HuH-7 (cell line): ENCODE measurements at regions not wholly inside any gene's neighbourhood (a gene's known extent, or its start where the extent isn't known, plus 50 kb on each side); places are given as distances from the start of the nearest gene placed in this dataset.
"Not testable (repeated sequence)": the region's sequence is repeated elsewhere in the genome, so short reads cannot be mapped to it uniquely, and the experiment has no call there.

ENCODE experiments used
- DNase-seq: peaks from one replicate; pipeline ENCODE4 v3.0.0; 2011; ENCODE audit warnings: low spot score

DNA sequence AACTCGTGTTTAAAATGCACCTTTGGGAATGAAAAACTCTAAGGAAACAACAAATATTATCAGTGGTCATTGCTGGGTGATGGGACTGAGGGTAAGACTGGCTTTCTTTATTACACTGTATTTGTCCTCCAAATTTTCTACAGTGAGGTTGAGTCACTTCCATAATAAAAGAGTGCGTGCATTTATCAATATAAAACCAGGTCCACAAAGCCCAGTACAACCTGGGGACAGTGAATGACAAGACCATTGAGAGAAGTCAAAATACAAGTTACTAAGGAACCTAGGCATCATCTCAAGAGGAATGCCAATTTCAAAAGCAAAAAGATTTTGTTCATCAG lies 76.4 kb downstream of the MAGED4 start:
- DNase-seq = no peak

DNA sequence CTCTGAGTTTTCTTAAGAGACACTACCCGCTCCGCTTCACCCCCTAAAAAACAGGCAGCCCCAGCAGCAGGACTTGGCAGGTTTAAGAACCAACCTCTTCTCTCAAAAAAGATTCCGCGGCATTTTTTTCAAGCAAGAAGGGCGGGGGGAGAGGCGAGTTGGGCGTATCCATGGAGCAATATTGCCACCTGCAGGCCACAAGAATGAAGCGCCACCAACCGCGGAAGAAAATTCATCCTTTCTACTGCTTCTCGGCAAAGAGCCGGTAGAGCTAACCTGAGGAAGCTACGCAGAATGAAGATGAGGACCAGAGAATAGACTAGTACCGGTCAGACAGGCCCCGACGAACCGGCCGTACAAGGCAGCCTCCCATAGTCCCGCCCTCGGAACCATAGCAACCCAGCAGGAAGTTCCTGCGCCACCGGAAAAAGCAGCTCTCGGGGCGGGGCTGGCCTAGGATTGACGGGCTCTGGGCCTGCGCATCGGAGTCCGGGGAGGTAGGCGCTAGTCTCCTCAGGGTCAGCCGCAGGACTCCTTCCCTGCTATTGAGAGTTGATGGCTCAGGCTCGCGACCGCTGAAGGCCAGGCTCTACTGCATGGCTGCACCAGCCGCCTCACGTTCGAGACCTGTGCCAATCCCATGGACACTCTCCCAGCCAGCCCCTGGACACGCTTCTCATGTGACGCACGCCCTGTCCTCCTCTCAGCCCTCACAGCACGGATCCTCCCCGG lies 76.9 kb downstream of the MAGED4 start:
- peak; percentile 67 for DNase-seq

DNA sequence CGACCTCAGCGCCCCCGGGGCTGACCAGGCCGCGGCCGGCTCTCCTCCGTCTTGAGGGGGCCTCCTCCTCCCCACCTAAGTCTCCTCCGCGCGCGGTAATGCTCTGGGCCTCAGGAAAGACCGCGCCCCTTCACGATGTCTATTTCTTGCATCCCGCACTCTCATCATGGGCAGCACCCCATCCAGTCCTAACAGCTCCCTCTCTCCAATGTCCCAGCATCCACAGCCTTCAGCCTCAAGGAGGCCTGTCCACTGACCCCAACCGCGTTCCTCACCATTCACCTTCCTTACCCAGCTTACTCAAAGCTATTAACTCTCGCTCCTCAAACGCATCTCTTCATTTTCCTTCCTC lies 77.5 kb downstream of the MAGED4 start:
- no peak for DNase-seq

DNA sequence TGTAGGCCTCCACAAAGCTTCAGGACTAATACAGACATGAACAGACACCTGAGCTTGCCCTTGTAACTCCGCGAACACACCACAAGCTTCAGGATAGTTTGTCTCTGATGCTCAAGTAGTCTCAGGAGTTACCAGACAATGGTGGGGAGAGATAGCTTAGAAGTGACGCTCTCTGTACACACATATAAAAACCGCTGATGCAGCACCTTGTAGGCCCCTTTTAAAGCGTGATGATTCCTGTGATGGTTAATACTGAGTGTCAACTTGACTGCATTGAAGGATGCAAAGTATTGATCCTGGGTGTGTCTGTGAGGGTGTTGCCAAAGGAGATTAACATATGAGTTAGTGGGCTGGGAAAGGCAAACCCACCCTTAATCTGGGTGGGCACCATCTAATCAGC lies 78.7 kb downstream of the MAGED4 start:
- DNase-seq = no peak

DNA sequence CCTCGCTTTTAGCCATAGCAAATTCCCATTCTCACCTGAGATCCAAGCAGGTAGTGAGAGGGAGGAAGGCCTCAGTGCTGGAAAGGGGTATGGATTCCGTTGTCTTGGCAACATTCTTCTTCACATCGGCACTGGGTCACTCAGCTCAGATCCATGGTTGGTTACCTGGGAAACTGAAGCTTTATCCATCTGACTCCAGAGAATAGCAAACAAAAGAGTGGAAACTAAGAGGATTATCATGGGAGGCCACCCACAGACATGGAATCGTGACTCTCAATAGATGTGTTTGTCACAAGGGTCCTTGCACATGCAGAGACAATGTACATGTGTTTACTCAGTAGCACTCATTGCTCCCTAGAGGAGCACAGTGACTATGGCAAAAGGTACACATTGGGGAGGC lies 81.0 kb downstream of the MAGED4 start:
- no peak for DNase-seq

DNA sequence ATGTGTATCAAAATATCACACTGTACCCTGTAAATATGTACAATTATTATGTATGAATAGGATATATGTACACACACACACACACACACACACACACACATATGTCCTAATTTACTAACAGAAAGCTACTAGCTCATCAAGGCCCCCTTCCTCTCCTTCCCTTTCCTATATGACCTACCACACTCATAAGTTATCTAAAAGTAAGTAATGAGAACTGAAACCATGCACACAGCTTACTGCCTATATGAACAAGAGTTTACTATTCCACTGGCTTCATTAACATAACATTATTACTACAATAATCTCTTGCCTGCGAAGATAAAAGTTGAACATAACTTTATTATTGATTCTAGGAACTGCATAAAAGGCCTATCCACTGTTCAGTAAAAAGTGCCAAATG lies 83.8 kb downstream of the MAGED4 start:
- not testable (repeated sequence) for DNase-seq

DNA sequence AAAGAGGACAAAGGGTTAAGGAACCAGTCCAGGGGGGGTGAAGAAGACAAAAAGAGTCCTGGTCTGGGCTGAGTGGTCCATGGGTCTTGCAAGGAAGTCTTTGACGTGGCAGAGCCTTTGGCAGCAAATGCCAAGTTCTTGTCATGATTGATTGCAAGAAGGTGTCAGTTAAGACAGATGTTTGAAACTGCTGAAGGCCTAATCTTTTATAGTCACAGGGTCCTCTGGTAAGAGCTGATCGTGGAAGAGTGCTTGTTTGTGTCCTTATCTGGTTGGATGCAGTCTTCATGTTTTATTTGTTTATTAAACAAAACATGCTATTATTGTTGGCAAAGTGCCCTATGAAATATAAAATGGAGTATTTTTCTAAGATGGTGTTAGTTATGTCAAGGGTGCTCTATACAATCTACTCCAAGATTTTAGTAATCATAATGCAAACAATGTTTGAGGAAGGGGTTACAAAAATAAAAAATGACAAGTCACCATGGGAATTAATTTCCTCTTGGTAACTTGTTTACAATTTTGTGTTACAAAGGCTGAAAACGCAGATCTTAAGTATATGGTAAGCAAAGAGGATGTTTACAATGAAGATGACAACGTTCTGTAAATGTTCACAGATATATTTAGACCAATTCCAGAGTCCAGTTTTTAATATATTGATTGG lies 85.9 kb downstream of the MAGED4 start:
- no peak for DNase-seq

DNA sequence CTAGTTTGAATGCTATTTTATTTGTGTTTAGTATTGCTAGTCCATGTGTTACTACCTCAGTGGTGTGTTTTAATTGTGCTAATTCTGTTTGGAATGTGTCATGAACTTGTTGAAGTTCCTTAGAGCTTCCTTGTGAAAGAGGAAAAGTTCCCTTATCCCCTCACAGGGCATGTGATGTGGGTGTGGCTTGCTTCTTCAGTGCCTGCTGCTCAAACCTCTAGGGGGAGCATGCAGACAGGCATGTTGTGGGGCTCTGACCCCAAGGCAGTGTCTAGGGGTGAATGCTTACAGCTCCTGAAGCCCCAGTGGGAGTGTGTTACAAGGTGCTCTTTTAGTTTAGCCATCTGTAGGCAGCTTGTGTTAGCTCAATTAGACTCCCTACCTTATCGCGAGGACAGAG lies 86.5 kb downstream of the MAGED4 start:
- DNase-seq = no peak

DNA sequence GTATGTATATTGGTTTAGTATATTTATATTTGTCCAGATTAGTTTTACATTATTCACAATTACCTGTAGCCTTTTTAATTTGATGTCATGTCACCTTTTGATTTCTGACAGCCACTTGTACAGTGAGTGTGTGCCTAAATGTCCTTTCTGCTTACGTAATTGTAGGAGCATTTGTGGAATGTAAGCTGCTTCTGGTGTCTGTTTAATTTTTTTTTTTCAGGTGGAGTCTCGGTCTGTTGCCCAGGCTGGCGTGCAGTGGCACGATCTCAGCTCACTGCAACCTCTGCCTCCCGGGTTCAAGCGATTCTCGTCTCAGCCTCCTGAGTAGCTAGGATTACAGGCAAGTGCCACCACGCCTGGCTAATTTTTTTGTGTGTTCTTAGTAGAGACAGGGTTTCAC lies 91.2 kb upstream of the XAGE2 start:
- DNase-seq = no peak

DNA sequence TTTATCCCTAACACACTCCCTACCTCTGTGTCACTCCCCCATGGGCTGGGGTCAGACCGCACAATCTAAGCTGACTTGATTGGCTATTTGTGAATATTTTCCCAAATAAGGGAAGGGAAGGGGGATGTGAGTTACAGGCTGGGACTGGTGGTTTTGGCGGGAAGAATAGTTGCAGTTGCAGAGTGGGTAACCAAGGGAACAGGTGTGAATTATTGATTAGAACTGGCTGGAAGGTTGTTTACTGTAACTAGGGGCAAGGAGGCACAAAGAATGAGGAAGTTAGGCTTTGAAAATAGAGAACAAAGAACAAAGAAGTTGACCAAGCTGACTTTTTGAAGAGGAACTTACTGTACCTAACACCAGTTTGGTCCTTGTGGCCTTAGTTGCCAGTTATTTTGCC lies 88.0 kb upstream of the XAGE2 start:
- DNase-seq = no peak

DNA sequence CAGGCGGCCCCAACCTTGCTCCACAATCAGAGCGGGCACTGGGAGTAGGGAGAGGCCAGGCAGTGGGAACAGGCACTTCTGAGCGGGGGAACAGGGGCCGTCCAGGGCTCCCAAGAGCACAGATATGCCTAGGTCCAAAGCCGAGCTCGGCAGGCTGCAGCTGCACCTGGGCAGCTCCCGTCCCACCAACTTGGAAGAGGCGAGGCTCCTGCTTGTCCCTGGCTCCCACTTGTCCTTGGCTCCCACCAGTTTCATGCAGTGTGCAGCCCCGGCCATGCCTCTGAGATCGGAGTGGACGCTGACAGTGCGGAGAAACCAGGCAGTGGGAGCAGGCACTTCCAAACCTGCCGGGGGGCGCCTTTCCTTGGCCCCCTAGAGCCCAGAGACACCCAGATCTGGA lies 84.0 kb upstream of the XAGE2 start:
- DNase-seq = no peak

DNA sequence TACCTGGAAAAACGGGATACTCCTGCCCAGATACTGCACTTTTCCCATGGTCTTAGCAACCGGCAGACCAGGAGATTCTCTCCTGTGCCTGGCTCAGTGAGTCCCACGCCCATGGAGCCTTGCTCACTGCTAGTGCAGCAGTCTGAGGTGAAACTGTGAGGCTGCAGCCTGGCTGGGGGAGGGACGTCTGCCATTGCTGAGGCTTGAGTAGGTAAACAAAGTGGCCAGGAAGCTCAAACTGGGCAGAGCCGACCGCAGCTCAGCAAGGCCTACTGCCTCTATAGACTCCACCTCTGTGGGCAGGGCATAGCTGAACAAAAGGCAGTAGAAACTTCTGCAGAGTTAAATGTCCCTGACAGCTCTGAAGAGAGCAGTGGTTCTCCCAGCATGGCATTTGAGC lies 69.9 kb upstream of the XAGE2 start:
- DNase-seq = not testable (repeated sequence)

DNA sequence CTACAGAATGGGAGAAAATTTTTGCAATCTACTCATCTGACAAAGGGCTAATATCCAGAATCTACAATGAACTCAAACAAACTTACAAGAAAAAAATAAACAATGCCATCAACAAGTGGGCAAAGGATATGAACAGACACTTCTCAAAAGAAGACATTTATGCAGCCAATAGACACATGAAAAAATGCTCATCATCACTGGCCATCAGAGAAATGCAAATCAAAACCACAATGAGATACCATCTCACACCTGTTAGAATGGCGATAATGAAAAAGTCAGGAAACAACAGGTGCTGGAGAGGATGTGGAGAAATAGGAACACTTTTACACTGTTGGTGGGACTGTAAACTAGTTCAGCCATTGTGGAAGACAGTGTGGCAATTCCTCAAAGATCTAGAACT lies 60.3 kb upstream of the XAGE2 start:
- not testable (repeated sequence) for DNase-seq
